ENCODE measurements at regions not wholly inside any gene's neighbourhood (a gene's known extent, or its start where the extent isn't known, plus 50 kb on each side); places are given as distances from the start of the nearest gene placed in this dataset.
"Not testable (repeated sequence)": the region's sequence is repeated elsewhere in the genome, so short reads cannot be mapped to it uniquely, and the experiment has no call there.

DNA sequence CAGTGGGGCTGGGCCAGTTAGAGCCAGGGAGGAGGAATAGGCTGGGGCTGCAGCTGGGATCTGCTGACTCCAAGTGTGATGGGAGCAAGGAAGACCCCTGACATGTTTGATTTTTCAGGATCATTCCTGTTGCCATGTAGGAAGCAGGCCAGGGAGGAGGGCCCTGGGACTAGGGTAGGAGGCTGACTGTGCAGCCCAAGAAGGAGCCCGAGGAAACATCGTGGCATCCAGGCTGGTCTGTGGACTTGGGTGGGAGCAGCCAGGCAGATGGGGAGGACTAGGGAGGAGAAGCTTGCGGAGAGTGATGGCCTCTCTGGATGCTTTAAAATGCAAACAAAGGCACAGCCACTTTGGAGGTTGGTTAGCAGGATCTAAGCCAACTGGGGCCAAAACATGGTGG lies 311.4 kb upstream of the WSB1 start:
- ATAC-seq (ENCODE audit: low FRiP score in 2 of 2): peak; percentile 26 to 61
- H3K9me3 ChIP-seq, H3K36me3 ChIP-seq, H3K4me3 ChIP-seq, DNase-seq, H3K27me3 ChIP-seq, H3K27ac ChIP-seq, H3K4me1 ChIP-seq: not testable (repeated sequence)
- WGBS, 2 donors: 74 to 87% methylated on average over 3 of the region's 3 CpGs

DNA sequence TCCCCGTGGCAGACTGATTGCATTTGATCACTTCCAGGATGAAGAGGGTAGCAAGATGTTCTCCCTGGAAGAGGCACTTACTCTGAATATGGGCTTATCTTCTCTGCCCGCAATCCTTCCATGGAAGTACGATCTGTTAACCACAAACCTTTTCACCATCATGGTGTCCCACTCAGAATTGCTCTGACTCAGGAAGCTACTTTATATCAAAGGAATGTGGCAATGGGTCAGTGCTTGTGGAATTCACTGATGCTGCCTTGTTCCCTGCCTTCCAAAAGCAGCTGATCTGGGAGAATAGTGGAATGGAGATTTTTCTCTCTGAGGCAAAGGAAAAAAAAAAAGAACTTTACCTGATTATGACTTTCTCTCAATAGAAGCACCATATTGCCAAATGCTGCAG lies 306.1 kb upstream of the WSB1 start:
- H3K27me3 ChIP-seq, H3K9me3 ChIP-seq, H3K36me3 ChIP-seq, H3K27ac ChIP-seq, H3K4me1 ChIP-seq, DNase-seq, H3K4me3 ChIP-seq: not testable (repeated sequence)
- peak in 1 of 2 donors; percentile 36 for ATAC-seq (ENCODE audit: low FRiP score in 2 of 2)
- 66% methylated on average over 3 of the region's 3 CpGs for WGBS, 2 donors

- H3K36me3 ChIP-seq; H3K27ac ChIP-seq; H3K4me1 ChIP-seq; H3K9me3 ChIP-seq; H3K4me3 ChIP-seq; DNase-seq; ATAC-seq (ENCODE audit: low FRiP score in 2 of 2); H3K27me3 ChIP-seq: not testable (repeated sequence)
- 83 to 84% methylated on average over 4 to 6 of the region's 6 CpGs for WGBS, 2 donors
Observed at GRCh38 chr17:26994648-26995047, 299.3 kb upstream of the WSB1 start.

DNA sequence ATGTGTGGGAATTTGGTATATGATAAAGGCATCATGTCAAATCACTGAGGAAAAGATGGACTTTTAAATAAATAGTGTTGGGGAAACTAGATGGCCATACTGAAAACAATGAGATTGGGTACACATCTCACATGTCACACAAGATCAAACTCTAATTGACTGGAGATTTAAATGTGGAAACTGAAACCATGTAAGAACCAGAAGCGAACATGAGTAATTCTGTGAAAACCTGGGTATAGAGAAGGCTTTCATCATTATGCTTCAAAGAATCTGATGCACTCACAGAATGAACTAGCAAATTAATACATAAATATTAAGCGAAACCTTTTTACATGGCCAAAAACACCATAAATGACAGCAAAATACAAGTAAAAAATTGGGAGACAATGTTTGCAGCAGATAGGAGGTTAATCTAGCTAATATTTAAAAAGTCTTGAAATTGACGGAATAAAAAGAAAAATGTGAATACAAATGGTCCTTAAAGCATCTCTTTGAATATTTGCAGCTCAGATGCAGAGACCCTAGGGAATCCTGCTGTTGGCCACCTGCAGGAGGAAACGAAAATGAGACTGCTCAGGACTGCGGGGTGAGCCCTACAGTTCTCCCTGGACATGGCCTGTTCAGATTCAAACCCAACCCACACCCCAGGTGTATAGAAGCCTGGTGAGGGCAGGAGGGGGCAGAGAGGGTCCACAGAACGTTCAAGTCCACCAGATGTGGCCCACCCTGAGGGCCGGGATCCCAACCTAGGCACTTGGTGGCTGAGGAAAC lies 297.6 kb upstream of the WSB1 start:
- ATAC-seq (ENCODE audit: low FRiP score in 2 of 2); H3K27ac ChIP-seq; H3K27me3 ChIP-seq; DNase-seq; H3K9me3 ChIP-seq; H3K4me1 ChIP-seq; H3K4me3 ChIP-seq; H3K36me3 ChIP-seq: not testable (repeated sequence)
- 72% methylated on average over 5 to 6 of the region's 7 CpGs for WGBS, 2 donors

DNA sequence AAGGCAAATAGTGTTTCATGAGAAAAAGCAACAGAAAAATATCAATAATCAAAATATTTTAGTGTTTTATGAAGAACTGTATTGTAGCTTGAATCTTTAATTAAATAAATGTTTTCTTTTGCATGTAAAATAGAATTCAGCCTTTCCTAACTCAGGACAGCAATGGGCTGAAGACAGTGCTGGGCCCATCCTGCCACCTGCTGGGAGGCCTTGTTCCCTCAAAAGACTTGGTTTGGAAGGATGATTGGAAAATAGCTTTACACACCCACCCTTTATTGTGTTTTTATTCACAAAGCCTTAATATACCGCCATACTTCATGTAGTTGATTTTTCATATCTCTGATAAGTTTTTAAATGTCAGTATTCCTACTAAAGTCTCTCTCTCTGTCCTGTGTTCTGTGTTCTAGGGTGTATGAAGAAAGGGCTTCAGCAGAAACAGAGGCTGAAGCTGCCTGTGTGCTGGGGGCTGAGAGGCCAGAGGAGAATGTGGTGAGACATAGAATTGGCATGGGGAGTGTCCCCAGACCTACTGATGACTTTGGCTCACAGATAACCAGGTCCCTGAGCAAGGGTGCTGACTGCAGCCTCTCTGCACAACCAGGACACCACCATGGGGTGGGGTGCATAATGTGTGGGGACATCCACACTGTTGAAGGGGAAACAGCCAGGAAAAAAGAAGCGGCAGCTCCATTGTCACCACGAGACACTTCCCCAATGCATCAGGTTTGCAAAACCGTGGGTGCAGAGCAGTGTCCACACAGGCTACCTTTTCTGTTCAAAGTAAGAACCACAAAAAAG lies 286.0 kb upstream of the WSB1 start:
- H3K4me1 ChIP-seq, DNase-seq, H3K9me3 ChIP-seq, H3K27ac ChIP-seq, H3K4me3 ChIP-seq, H3K36me3 ChIP-seq, H3K27me3 ChIP-seq: not testable (repeated sequence)
- WGBS, 2 donors: 59 to 60% methylated on average over 4 of the region's 4 CpGs
- ATAC-seq (ENCODE audit: low FRiP score in 2 of 2): peak in 1 of 2 donors; percentile 47

GRCh38 chr17:27009087-27009486 lies 284.8 kb upstream of the WSB1 start:
- no peaks in the 10 kb centered on the region for H3K36me3 ChIP-seq
- 71 to 89% methylated on average over 9 to 13 of the region's 14 CpGs for WGBS, 2 donors
- H3K27me3 ChIP-seq: no peaks in the 10 kb centered on the region
- ATAC-seq (ENCODE audit: low FRiP score in 2 of 2) (peak in 1 of 2 donors; percentile 32), DNase-seq (peak in 1 of 2 donors; percentile 36)
- no peak for TF ChIP-seq POLR2AphosphoS5 (IDR thresholded peaks at IDR 0.05)
- H3K4me1 ChIP-seq: no peaks in the 10 kb centered on the region
- H3K9me3 ChIP-seq: no peaks in the 10 kb centered on the region
- no peak overlapping the region for H3K4me3 ChIP-seq
- no peak overlapping the region for H3K27ac ChIP-seq

DNA sequence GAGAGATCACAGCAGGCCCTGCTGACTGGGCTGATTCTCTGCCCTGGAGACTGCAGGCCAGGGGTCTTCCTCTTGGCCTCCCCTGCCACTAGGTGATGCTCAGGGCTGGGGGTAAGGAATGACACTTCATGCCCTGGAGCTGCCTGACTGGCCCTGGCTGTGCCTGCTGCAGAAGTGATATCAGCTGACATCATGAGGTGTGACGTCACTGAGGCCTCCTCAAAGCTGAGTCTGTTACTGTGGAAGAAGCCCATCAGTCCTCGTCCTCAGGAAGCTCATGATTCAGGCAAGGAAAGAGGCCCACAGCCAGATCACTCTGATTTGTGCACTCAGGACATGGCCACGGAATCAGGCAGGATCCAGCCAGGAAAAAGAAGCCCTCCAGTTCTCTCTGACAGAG lies 283.8 kb upstream of the WSB1 start:
- WGBS, 2 donors: 44 to 48% methylated on average over 2 to 3 of the region's 3 CpGs
- ATAC-seq (ENCODE audit: low FRiP score in 2 of 2); H3K4me1 ChIP-seq; H3K9me3 ChIP-seq; DNase-seq; H3K27ac ChIP-seq; H3K36me3 ChIP-seq; H3K4me3 ChIP-seq; H3K27me3 ChIP-seq: not testable (repeated sequence)

GRCh38 chr17:27030552-27030951 lies 263.4 kb upstream of the WSB1 start:
- not testable (repeated sequence) for H3K27me3 ChIP-seq; H3K9me3 ChIP-seq; DNase-seq; ATAC-seq (ENCODE audit: low FRiP score in 2 of 2); H3K36me3 ChIP-seq; H3K27ac ChIP-seq; H3K4me3 ChIP-seq; H3K4me1 ChIP-seq
- WGBS, 2 donors: 55 to 62% methylated on average over 3 of the region's 3 CpGs

DNA sequence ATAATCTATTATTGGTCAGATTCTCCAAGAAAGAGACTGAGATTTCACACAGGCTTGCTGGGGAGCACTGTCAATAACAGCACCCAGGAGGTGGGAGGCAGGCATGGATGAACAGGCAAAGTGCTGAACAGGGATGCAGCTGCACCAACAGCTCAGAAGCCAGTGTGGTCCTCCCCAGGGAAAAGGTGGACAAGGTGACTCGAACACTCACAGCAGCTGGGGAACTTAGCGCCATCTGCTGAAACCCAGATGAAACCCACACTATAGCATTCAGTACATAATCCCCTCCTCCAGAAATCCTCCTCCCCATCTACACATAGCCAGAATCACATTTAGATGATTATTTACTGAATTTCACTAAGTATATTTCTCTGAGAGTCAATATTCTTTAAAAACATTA lies 255.2 kb upstream of the WSB1 start:
- TF ChIP-seq CTCF (IDR thresholded peaks at IDR 0.05) (no peak), POLR2A (IDR thresholded peaks at IDR 0.05) (no peak), POLR2AphosphoS5 (IDR thresholded peaks at IDR 0.05) (no peak), EP300 (IDR thresholded peaks at IDR 0.05) (no peak)
- ATAC-seq (ENCODE audit: low FRiP score in 2 of 2) (no peak), DNase-seq (no peak)
- 23 to 45% methylated on average over 2 of the region's 2 CpGs for WGBS, 2 donors
- H3K4me1 ChIP-seq: no peaks in the 10 kb centered on the region
- H3K4me3 ChIP-seq: no peak overlapping the region
- H3K27ac ChIP-seq: no peak overlapping the region
- no peaks in the 10 kb centered on the region for H3K9me3 ChIP-seq
- no peaks in the 10 kb centered on the region for H3K27me3 ChIP-seq
- H3K36me3 ChIP-seq: no peaks in the 10 kb centered on the region

DNA sequence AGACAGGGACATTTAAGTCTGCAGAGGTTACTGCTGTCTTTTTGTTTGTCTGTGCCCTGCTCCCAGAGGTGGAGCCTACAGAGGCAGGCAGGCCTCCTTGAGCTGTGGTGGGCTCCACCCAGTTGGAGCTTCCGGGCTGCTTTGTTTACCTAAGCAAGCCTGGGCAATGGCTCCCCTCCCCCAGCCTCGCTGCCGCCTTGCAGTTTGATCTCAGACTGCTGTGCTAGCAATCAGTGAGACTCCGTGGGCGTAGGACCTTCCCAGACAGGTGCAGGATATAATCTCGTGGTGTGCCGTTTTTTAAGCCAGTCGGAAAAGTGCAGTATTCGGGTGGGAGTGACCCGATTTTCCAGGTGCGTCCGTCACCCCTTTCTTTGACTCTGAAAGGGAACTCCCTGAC lies 248.9 kb upstream of the WSB1 start:
- peak in 1 of 2 donors; percentile 15 for DNase-seq
- not testable (repeated sequence) for H3K4me3 ChIP-seq; H3K9me3 ChIP-seq; H3K27me3 ChIP-seq; ATAC-seq (ENCODE audit: low FRiP score in 2 of 2); H3K27ac ChIP-seq; H3K36me3 ChIP-seq; H3K4me1 ChIP-seq
- 78 to 84% methylated on average over 11 to 12 of the region's 12 CpGs for WGBS, 2 donors

Data from upper lobe of left lung (tissue), 6 donors.